SK-N-MC (cell line): ENCODE measurements at regions not wholly inside any gene's neighbourhood (a gene's known extent, or its start where the extent isn't known, plus 50 kb on each side); places are given as distances from the start of the nearest gene placed in this dataset.

Experiments
- DNase-seq: peaks from one replicate; pipeline ENCODE4 v3.0.0-alpha.2; 2011; ENCODE audit warnings: low read depth, low spot score
- H3K27ac ChIP-seq: fragments of 200-600 bp; sonication (generic); 2 replicates; pipeline ENCODE4 v1.5.1; 2016; ENCODE audit warnings: mixed run types
- H3K36me3 ChIP-seq: fragments of 200-600 bp; sonication (generic); 2 replicates; pipeline ENCODE4 v1.6.1; 2017; ENCODE audit warnings: antibody characterized with exemption, low read length, mixed read lengths; ENCODE audit not compliant: insufficient read depth
- H3K4me3 ChIP-seq: fragments of 200-600 bp; sonication (generic); 2 replicates; pipeline ENCODE4 v1.5.1; 2016
- H3K9ac ChIP-seq: fragments of 200-600 bp; sonication (generic); 2 replicates; pipeline ENCODE4 v1.8.0; 2017; ENCODE audit warnings: mixed run types, mixed read lengths; ENCODE audit not compliant: insufficient read length
- H3K9me3 ChIP-seq: fragments of 200-600 bp; sonication (generic); 2 replicates; pipeline ENCODE4 v1.6.1; 2017; ENCODE audit warnings: low read depth, mild to moderate bottlenecking, antibody characterized with exemption, low read length, moderate library complexity, mixed read lengths
- EZH2 ChIP-seq: fragments of 200-600 bp; sonication (generic); IDR thresholded peaks from one replicate; pipeline ENCODE4 v1.6.1; 2017; ENCODE audit warnings: antibody characterized with exemption
- FOXP2 ChIP-seq: optimal IDR thresholded peaks from 2 replicates; pipeline ENCODE3; 2011; ENCODE audit warnings: mild to moderate bottlenecking, moderate library complexity; ENCODE audit not compliant: insufficient read depth; ENCODE audit errors: extremely low read length, control extremely low read depth
- POLR2AphosphoS5 ChIP-seq: IDR thresholded peaks from 2 replicates; pipeline ENCODE4 v1.6.1; 2012; ENCODE audit warnings: mild to moderate bottlenecking, low read depth, low read length, borderline replicate concordance

GRCh38 chr4:57448901-57449300, 338.7 kb upstream of the IGFBP7 start:
- H3K36me3 ChIP-seq = no peaks in the 10 kb centered on the region
- TF ChIP-seq EZH2 = no peak
- TF ChIP-seq FOXP2 = no peak
- no peak for TF ChIP-seq POLR2AphosphoS5

DNA sequence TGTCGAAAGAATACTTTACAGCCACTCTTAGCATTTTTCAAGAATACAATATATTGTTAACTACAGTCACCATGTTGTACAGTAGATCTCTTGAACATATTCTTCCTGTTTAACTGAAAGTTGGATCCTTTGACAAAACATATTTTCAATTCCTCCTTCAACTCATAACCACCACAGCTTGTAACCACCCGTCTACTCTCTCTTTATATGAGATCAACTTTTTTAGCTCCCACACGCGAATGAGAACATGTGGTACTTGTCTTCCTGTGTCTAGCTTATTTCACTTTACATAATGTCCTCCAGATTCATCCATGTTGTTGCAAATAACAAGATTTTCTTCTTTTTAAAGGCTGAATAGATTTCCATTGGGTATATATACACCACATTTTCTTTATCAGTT, 338.3 kb upstream of the IGFBP7 start:
- no peak for DNase-seq

More at GRCh38 chr4:57448901-57449300, 338.7 kb upstream of the IGFBP7 start:
- no peak for DNase-seq
- H3K9ac ChIP-seq = no peak overlapping the region
- no peak overlapping the region for H3K27ac ChIP-seq
- H3K4me3 ChIP-seq = no peak overlapping the region
- H3K9me3 ChIP-seq = no peaks in the 10 kb centered on the region

GRCh38 chr4:57446266-57446665, 336.1 kb upstream of the IGFBP7 start:
- TF ChIP-seq EZH2 = no peak
- no peak for TF ChIP-seq FOXP2
- no peak for DNase-seq
- no peaks in the 10 kb centered on the region for H3K36me3 ChIP-seq
- H3K27ac ChIP-seq = no peak overlapping the region
- no peaks in the 10 kb centered on the region for H3K9me3 ChIP-seq
- no peak overlapping the region for H3K4me3 ChIP-seq
- H3K9ac ChIP-seq = no peak overlapping the region

More for the DNA sequence above, 338.3 kb upstream of the IGFBP7 start:
- no peak for TF ChIP-seq FOXP2
- TF ChIP-seq EZH2 = no peak
- TF ChIP-seq POLR2AphosphoS5 = no peak
- no peaks in the 10 kb centered on the region for H3K9me3 ChIP-seq
- no peak overlapping the region for H3K27ac ChIP-seq
- no peak overlapping the region for H3K9ac ChIP-seq
- no peaks in the 10 kb centered on the region for H3K36me3 ChIP-seq
- H3K4me3 ChIP-seq = no peak overlapping the region

- no peak for TF ChIP-seq FOXP2
- TF ChIP-seq POLR2AphosphoS5 = no peak
- no peak for TF ChIP-seq EZH2
- DNase-seq = no peak
- Histone ChIP-seq H3K9ac (no peak overlapping the region), H3K9me3 (no peaks in the 10 kb centered on the region), H3K36me3 (no peaks in the 10 kb centered on the region), H3K4me3 (no peak overlapping the region), H3K27ac (no peak overlapping the region)
Observed at GRCh38 chr4:57445686-57446085, 335.5 kb upstream of the IGFBP7 start.

GRCh38 chr4:57444671-57445070, 334.5 kb upstream of the IGFBP7 start:
- DNase-seq = no peak
- Histone ChIP-seq H3K9ac (no peak overlapping the region), H3K36me3 (no peaks in the 10 kb centered on the region), H3K27ac (no peak overlapping the region), H3K9me3 (no peaks in the 10 kb centered on the region), H3K4me3 (no peak overlapping the region)
- TF ChIP-seq FOXP2 = no peak
- no peak for TF ChIP-seq EZH2
- TF ChIP-seq POLR2AphosphoS5 = no peak

- TF ChIP-seq FOXP2 (no peak), EZH2 (no peak), POLR2AphosphoS5 (no peak)
- DNase-seq = no peak
- Histone ChIP-seq H3K4me3 (no peak overlapping the region), H3K9me3 (no peaks in the 10 kb centered on the region), H3K9ac (no peak overlapping the region), H3K36me3 (no peaks in the 10 kb centered on the region), H3K27ac (no peak overlapping the region)
Observed at GRCh38 chr4:57443787-57444186, 333.6 kb upstream of the IGFBP7 start.

DNA sequence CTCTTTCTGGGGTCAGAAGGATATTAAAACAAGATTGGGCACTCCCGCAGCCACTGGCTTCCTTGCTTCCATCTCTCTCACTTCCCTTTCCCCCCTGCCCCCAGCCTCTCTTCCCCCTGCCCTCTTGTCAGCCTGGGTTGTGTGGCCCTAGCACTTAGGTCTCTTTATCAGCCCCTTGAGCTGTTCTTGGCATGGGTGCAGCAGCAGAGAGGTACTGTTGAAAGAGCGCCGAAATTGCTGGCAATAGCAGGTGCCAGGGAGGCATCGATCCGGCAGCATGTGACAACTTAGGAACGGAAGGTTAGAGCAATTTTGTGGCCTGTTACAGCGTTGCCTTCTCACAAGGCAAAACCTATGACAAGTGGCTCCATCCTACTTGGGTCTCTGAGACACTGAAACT, 333.1 kb upstream of the IGFBP7 start:
- H3K9ac ChIP-seq = no peak overlapping the region
- H3K9me3 ChIP-seq = no peaks in the 10 kb centered on the region
- TF ChIP-seq POLR2AphosphoS5 (no peak), EZH2 (no peak), FOXP2 (no peak)
- no peak for DNase-seq
- no peak overlapping the region for H3K4me3 ChIP-seq
- H3K36me3 ChIP-seq = no peaks in the 10 kb centered on the region
- H3K27ac ChIP-seq = no peak overlapping the region

DNA sequence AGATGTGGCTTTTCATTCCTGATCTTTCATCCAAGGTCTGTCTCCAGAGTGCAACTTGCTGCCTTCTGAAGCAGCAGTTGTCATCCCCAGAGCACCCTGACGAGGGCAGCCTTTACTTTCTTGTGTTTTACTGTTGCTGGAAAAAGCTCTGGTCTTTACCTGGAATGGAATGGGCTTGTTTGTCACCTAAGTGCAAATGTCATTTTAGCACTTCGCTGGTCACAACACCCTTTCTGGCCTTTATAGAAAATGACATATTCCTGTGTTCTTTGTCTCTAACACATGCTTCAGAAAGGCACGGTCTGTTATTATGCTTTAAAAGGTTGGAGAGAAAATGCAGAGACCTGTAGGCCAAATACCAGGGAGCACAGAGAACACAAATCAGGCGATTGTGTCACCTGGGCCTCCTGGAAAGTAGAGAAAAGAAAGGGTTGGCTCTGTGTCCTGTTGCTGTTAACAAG, 332.7 kb upstream of the IGFBP7 start:
- H3K27ac ChIP-seq = no peak overlapping the region
- H3K9me3 ChIP-seq = no peaks in the 10 kb centered on the region
- H3K4me3 ChIP-seq = no peak overlapping the region
- TF ChIP-seq FOXP2 (no peak), EZH2 (no peak), POLR2AphosphoS5 (no peak)
- H3K36me3 ChIP-seq = no peaks in the 10 kb centered on the region
- DNase-seq = peak; percentile 6
- H3K9ac ChIP-seq = no peak overlapping the region

DNA sequence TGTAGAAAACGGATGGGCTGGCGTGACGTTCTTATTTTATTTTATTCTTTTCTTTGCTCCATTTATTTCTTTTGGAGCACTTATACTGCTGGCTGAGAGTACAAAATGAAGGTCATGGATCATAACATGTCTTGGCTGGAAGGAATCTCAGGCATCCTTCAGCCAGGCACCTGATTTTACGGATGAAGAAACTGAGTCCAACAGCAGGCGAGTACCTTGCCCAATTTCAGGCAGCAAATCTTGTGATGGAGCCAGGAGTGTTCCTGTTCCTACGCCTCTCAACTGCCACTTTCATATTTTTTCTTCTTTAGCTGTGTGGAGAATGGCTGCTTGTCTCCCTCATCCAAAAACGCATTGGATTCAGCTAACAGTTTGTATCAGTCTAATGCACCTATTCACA, 332.1 kb upstream of the IGFBP7 start:
- TF ChIP-seq EZH2 (no peak), FOXP2 (no peak), POLR2AphosphoS5 (no peak)
- Histone ChIP-seq H3K27ac (no peak overlapping the region), H3K4me3 (no peak overlapping the region), H3K9ac (no peak overlapping the region), H3K9me3 (no peaks in the 10 kb centered on the region), H3K36me3 (no peaks in the 10 kb centered on the region)
- DNase-seq = no peak
